Neuron (in vitro differentiated cells): ENCODE measurements at regions not wholly inside any gene's neighbourhood (a gene's known extent, or its start where the extent isn't known, plus 50 kb on each side); places are given as distances from the start of the nearest gene placed in this dataset.
"Not testable (repeated sequence)": the region's sequence is repeated elsewhere in the genome, so short reads cannot be mapped to it uniquely, and the experiment has no call there.

Source experiments
- H2AFZ ChIP-seq: one replicate; pipeline ENCODE4 v1.6.1; 2013; ENCODE audit warnings: low read depth, mild to moderate bottlenecking, inconsistent platforms, low read length, moderate library complexity
- H3K27me3 ChIP-seq: one replicate; pipeline ENCODE4 v1.6.1; 2013; ENCODE audit warnings: low read length; ENCODE audit not compliant: insufficient read depth
- H3K36me3 ChIP-seq: one replicate; pipeline ENCODE4 v1.6.1; 2013; ENCODE audit warnings: low read length; ENCODE audit not compliant: insufficient read depth
- H3K4me1 ChIP-seq: one replicate; pipeline ENCODE4 v1.6.1; 2013; ENCODE audit warnings: low read length; ENCODE audit not compliant: insufficient read depth
- H3K4me3 ChIP-seq: 2 replicates; pipeline ENCODE4 v1.5.1; 2013; ENCODE audit warnings: mild to moderate bottlenecking, low read length, moderate library complexity
- H3K9me3 ChIP-seq: one replicate; pipeline ENCODE4 v1.6.1; 2013; ENCODE audit warnings: low read length

DNA sequence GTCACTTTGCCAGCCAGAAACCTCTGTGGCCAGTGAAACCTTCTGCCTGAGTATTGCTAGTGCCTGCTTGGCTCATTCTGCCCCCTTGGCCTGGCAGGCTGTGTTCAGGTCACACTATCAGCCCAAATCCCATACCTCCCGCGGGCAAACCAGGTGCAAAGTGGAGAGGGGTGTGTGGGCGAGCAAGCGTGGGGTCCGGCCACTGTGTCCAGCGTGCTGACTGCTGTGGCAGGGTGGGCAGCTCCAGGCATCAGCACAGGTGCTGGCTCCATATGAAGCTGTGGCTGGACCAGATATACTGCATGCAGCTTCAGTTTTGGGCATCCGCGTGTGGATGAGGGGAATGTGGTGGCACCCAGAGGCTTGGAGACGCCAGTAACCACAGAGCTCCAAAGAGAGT is 576.5 kb upstream of the EDIL3 start:
- Histone ChIP-seq H3K9me3 (no peaks in the 10 kb centered on the region), H3K4me1 (no peaks in the 10 kb centered on the region), H3K36me3 (no peaks in the 10 kb centered on the region), H3K4me3 (no peak overlapping the region), H2AFZ (no peak overlapping the region), H3K27me3 (no peaks in the 10 kb centered on the region)

- Histone ChIP-seq H3K27me3 (no peaks in the 10 kb centered on the region), H3K36me3 (no peaks in the 10 kb centered on the region), H3K4me1 (no peaks in the 10 kb centered on the region)
Measured at GRCh38 chr5:84961903-84962302, 577.2 kb upstream of the EDIL3 start.

GRCh38 chr5:84983093-84983492 is 598.4 kb upstream of the EDIL3 start:
- H3K9me3 ChIP-seq = no peaks in the 10 kb centered on the region
- no peak overlapping the region for H2AFZ ChIP-seq
- no peaks in the 10 kb centered on the region for H3K4me1 ChIP-seq
- H3K36me3 ChIP-seq = no peaks in the 10 kb centered on the region
- no peak overlapping the region for H3K4me3 ChIP-seq
- H3K27me3 ChIP-seq = no peaks in the 10 kb centered on the region

More at GRCh38 chr5:84961903-84962302, 577.2 kb upstream of the EDIL3 start:
- H3K4me3 ChIP-seq = no peak overlapping the region
- H2AFZ ChIP-seq = no peak overlapping the region
- no peaks in the 10 kb centered on the region for H3K9me3 ChIP-seq

DNA sequence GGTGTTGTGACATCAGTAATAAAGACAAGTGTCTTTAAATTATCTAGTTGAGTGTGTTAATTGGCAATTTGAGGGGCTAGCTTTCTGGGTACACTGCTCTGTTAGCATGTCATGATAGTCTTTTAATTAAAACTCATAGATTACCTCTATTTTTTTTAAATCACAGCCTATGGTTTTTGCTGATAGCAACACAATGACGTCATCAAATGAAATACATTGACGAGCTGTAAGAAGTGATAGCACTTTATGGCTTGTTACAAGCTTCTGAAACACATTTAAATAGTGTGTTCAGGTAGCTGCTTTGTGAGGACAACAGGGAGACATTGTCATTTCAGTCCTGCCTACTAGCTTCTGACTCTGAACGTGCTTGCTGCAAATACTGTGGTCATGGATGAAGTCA is 600.5 kb upstream of the EDIL3 start:
- H2AFZ ChIP-seq = no peak overlapping the region
- H3K36me3 ChIP-seq = no peaks in the 10 kb centered on the region
- peaks cover 4% of the 10 kb centered on the region for H3K4me1 ChIP-seq
- H3K4me3 ChIP-seq = no peak overlapping the region
- H3K27me3 ChIP-seq = no peaks in the 10 kb centered on the region
- H3K9me3 ChIP-seq = no peaks in the 10 kb centered on the region

GRCh38 chr5:84986688-84987087 is 602.0 kb upstream of the EDIL3 start:
- no peaks in the 10 kb centered on the region for H3K9me3 ChIP-seq
- H3K4me1 ChIP-seq = peaks cover 4% of the 10 kb centered on the region
- no peak overlapping the region for H2AFZ ChIP-seq
- H3K36me3 ChIP-seq = no peaks in the 10 kb centered on the region
- H3K4me3 ChIP-seq = no peak overlapping the region
- no peaks in the 10 kb centered on the region for H3K27me3 ChIP-seq

- Histone ChIP-seq H2AFZ (no peak overlapping the region), H3K4me3 (no peak overlapping the region), H3K36me3 (no peaks in the 10 kb centered on the region), H3K4me1 (no peaks in the 10 kb centered on the region), H3K9me3 (no peaks in the 10 kb centered on the region), H3K27me3 (no peaks in the 10 kb centered on the region)
Measured at GRCh38 chr5:85000671-85001070, 616.0 kb upstream of the EDIL3 start.

- not testable (repeated sequence) for H3K4me1 ChIP-seq, H3K9me3 ChIP-seq, H3K4me3 ChIP-seq, H3K36me3 ChIP-seq, H2AFZ ChIP-seq, H3K27me3 ChIP-seq
Measured at GRCh38 chr5:85002026-85002425, 617.3 kb upstream of the EDIL3 start.

DNA sequence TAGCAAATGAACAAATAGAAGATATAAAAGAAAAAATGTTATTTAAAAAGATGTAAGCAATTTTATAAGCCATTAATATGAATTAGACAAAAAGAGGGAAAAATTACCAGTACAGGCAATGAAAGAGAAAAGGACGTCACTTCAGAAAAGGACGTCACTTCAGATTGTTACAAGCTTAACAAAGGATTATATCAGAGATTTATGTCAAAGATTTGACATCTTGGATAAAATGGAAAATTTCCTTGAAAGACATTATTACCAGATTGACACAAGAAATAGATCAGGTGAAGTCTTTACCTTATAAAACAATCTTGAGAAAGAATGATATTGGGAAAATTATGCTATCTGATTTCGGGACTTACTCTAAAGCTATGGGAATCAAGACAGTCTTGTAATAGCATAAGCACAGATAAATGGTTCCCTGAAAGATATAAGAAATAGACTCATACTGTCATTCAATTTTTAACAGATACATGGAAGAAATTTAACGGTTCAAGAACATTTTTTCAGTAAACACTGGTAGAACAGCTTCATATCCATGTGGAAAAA is 625.4 kb upstream of the EDIL3 start:
- Histone ChIP-seq H3K4me3 (no peak overlapping the region), H2AFZ (no peak overlapping the region), H3K36me3 (no peaks in the 10 kb centered on the region), H3K9me3 (no peaks in the 10 kb centered on the region), H3K27me3 (no peaks in the 10 kb centered on the region), H3K4me1 (no peaks in the 10 kb centered on the region)

DNA sequence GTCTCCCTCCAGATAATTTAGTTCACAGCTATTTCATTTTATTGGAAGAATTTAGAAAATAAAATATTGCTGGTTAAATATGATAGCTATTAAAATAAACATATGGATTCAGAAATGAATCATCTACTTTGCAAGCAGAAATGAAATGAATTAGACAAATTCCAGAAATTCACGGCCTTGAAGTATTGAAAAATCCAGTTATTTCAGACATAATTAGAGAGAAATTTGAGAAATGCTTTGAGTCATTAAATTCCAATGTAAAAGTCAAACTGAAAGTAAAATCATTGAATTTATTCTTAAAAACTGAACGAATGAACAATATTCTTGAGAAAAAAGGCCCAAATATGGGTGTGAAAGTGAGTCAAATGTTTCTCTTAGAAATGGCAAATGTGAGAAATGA is 632.6 kb upstream of the EDIL3 start:
- Histone ChIP-seq H2AFZ (no peak overlapping the region), H3K4me1 (peaks cover 3% of the 10 kb centered on the region), H3K36me3 (no peaks in the 10 kb centered on the region), H3K9me3 (no peaks in the 10 kb centered on the region), H3K4me3 (no peak overlapping the region), H3K27me3 (no peaks in the 10 kb centered on the region)

DNA sequence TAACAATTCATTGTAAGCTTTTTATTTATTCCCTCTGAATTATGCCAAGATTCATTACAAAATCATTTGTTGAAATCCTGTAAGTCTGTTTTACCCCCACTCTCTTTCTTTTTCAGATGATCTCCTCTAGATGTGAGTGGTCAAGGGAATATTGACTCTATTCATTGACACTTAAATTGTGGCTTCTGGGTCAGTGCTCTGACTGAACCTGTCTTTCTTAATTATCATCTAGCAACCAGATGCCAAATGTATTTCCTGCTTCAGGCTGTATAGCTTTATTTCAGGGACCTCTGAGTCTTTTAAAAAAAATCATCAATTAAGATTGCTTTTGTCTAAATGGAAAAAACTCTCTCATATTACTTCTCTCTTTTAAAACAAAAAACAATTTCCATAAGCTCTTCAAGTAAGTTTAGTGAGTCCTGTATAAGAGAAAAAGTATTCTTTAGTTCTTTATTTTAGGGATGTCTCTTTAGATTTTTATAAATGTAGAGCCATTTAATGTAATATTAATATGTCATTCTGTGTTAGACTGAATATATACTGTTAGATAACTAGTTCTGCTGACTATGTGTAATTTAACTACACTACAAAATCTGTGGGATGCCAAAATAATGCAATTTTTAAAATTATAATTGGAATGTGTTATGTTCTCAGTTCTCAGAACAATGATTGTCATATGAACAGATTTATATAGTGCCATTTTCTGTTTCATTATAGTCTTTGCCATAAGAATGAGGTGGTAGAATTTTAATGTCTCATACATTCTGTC is 645.8 kb upstream of the EDIL3 start:
- Histone ChIP-seq H3K27me3 (no peaks in the 10 kb centered on the region), H3K4me3 (no peak overlapping the region), H3K4me1 (peaks cover 17% of the 10 kb centered on the region), H3K36me3 (no peaks in the 10 kb centered on the region), H3K9me3 (no peaks in the 10 kb centered on the region), H2AFZ (no peak overlapping the region)

DNA sequence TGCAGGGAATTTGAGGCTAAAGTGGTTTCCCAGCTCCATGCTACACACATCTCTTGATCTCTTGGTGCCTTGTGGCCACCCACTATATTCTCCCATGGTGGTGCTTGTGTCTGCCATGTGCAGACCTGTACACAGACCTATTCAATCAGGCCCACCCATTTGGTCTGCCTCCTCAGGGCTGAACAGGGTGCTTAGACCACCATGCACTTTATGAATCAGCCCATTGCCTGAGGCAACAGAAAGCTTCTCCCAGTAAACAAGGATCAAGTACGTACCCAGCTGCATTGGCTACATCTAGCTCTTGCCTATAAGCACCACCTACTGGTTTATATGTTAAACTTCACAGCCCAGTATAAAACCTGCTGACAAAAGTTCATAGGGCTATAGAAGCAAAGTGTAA is 664.3 kb upstream of the EDIL3 start:
- Histone ChIP-seq H3K27me3 (no peaks in the 10 kb centered on the region), H3K4me3 (no peak overlapping the region)

GRCh38 chr5:85052826-85053225 is 668.1 kb upstream of the EDIL3 start:
- Histone ChIP-seq H3K4me1 (no peaks in the 10 kb centered on the region), H3K27me3 (no peaks in the 10 kb centered on the region), H2AFZ (no peak overlapping the region), H3K36me3 (no peaks in the 10 kb centered on the region), H3K4me3 (no peak overlapping the region), H3K9me3 (no peaks in the 10 kb centered on the region)

More for the DNA sequence above, 664.3 kb upstream of the EDIL3 start:
- no peaks in the 10 kb centered on the region for H3K9me3 ChIP-seq
- no peaks in the 10 kb centered on the region for H3K36me3 ChIP-seq
- H3K4me1 ChIP-seq = no peaks in the 10 kb centered on the region
- H2AFZ ChIP-seq = no peak overlapping the region

DNA sequence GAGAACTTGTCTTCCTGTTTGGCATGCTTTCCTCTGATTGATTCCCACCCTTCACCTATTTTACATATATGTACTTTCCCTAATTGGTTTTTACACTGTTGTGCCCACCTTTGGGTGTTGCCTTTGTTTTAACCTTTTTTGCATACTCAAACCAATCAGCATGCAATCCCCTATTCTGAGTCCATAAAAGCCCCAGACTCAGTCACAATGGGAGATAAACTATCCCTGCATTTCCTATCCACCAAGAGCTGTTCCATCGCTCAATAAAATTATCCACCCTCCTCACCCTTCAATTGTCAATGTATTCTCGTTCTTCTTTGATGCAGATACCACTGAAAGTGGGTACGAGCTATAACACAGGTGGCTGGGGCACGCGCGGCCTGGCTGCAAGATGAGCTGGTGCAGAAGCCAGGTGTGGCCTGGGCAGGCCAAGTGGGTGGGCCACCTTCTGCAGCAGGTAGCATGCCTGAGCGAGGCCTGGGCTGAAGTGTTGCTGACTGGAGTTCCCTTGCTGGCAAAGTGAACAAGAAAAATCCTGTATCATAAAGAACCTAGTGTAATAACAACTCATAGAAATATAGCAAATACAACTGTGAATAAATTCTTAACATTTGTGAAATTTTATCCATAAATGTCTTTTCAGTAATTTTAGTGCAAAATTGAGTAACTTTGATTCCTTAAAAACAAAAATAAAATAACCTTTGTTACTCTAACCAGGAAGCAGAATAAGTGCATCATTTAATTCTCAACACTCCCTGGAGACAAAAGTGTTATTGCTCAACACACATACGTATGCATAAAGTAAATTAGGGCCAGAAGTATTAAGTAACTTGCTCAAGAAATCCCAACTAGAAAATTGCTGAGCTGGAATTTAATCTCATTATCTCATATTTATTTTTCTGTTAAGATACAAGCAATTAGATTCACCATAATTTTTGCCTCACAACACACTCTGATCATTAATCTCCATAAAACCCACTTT is 685.3 kb upstream of the EDIL3 start:
- no peaks in the 10 kb centered on the region for H3K9me3 ChIP-seq
- H2AFZ ChIP-seq = no peak overlapping the region
- H3K4me1 ChIP-seq = no peaks in the 10 kb centered on the region
- no peaks in the 10 kb centered on the region for H3K36me3 ChIP-seq
- no peaks in the 10 kb centered on the region for H3K27me3 ChIP-seq
- no peak overlapping the region for H3K4me3 ChIP-seq
